ENCODE measurements at regions not wholly inside any gene's neighbourhood (a gene's known extent, or its start where the extent isn't known, plus 50 kb on each side); places are given as distances from the start of the nearest gene placed in this dataset.

GRCh38 chrX:22882543-22882942 lies 117.2 kb upstream of the DDX53 start:
- TF ChIP-seq, protein P1, sequence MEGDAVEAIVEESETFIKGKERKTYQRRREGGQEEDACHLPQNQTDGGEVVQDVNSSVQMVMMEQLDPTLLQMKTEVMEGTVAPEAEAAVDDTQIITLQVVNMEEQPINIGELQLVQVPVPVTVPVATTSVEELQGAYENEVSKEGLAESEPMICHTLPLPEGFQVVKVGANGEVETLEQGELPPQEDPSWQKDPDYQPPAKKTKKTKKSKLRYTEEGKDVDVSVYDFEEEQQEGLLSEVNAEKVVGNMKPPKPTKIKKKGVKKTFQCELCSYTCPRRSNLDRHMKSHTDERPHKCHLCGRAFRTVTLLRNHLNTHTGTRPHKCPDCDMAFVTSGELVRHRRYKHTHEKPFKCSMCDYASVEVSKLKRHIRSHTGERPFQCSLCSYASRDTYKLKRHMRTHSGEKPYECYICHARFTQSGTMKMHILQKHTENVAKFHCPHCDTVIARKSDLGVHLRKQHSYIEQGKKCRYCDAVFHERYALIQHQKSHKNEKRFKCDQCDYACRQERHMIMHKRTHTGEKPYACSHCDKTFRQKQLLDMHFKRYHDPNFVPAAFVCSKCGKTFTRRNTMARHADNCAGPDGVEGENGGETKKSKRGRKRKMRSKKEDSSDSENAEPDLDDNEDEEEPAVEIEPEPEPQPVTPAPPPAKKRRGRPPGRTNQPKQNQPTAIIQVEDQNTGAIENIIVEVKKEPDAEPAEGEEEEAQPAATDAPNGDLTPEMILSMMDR (IDR thresholded peaks at IDR 0.05) = no peak
- TF ChIP-seq POLR2A (IDR thresholded peaks at IDR 0.05; ENCODE audit: low read depth) (no peak), EP300 (IDR thresholded peaks at IDR 0.05) (no peak)

Measured in esophagus muscularis mucosa (tissue), 4 donors.